ENCODE measurements at regions not wholly inside any gene's neighbourhood (a gene's known extent, or its start where the extent isn't known, plus 50 kb on each side); places are given as distances from the start of the nearest gene placed in this dataset.

- DNase-seq, result no peak
These were observed 444.1 kb downstream of the BCOR start for GRCh38 chrX:39653691-39654090.

DNA sequence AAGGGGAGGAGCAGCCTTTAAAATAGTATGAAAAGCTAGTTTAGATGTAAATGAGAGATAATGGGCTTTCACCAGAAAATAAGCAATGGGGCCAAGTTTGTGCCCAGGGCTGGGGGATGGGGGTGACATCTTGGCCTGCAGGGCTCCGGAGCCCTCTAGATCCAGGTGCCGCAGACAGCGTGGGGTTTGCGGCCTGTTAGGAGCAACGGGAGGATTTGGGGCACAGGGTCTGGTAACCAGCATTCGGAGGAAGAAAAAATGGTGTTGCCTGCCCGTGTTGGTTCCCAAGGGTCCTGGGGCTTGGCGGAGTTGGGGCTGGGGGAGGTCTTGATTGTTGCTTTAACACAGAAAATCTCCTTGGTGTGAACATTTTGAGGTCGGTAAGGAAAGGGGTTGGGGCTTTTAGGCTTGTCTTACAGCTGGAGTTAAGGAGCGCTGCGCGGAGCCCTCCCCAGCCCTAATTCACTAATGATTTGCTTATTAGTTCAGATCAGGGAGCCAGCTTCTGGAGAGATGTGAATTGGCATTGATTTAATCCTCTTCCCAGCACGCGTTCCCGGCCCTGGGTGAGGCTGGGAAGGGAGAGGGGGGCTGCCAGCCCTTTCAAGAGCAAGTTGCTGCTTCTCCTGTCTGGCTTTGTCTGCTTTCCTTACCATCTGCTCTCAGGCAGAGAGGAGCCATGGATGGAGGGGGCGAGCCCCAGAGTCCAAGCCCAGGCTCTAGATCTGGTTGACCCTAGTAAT is 443.4 kb downstream of the BCOR start:
- DNase-seq, result no peak

DNA sequence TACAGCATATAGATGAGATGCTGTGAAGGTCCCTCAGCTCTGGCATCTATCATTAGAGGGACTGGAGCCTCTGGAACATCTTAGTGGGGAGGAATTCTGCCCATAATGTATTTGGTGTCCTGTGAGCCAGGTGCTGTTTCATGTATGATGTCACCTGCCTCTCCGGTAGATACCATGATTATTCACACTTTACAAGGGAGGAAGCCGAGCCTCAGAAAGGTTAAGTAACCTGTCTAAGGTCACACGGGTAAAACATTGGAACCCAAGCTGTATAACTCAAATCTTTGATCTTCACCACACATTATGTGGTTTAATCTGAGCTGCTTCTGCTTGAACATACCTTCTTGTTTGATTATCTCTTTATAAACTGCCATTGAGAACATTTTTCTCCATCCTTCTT is 442.8 kb downstream of the BCOR start:
- DNase-seq, result no peak

- no peak for DNase-seq
These were observed 436.4 kb downstream of the BCOR start for GRCh38 chrX:39661116-39661907.

GRCh38 chrX:39665830-39666518 is 431.8 kb downstream of the BCOR start:
- DNase-seq, result no peak

DNA sequence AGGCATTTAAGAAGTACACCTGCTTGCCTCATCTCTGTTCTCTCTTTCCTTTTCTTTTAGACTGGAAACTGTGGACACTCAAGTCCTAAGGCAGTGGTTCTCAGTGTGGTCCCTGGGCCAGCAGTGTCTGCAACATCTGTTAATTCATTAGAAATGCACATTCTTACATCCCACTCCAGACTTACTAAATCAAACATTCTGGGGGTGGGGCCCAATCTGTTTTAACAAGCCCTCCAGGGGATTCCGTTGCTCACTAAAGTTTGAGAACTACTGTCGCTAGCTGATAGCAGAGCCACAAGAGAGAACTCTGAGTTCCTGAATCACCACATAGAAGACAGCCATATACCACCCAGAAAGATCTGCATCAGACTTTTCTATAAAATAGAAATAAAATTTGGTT is 430.6 kb downstream of the BCOR start:
- DNase-seq, result no peak

GRCh38 chrX:39667736-39668482 is 429.8 kb downstream of the BCOR start:
- no peak for DNase-seq

- no peak for DNase-seq
These were observed 428.1 kb downstream of the BCOR start for GRCh38 chrX:39669668-39670067.

DNA sequence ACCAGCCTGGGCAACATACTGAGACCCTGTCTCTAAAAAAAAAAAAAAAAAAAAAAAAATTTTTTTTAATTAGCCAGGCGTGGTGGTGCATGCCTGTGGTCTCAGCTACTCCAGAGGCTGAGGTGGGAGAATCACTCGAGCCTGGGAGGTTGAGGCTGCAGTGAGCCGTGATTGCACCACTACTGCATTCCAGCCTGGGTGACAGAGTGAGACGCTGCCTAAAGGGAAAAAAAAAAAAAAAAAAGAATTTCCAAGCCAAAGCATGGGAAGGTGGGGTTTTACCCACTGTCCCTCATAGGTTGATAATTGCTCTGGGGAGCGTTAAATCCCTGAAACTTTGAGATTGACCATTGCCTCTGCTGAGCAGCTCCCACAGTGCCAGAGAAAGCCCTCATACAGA is 427.5 kb downstream of the BCOR start:
- no peak for DNase-seq

DNA sequence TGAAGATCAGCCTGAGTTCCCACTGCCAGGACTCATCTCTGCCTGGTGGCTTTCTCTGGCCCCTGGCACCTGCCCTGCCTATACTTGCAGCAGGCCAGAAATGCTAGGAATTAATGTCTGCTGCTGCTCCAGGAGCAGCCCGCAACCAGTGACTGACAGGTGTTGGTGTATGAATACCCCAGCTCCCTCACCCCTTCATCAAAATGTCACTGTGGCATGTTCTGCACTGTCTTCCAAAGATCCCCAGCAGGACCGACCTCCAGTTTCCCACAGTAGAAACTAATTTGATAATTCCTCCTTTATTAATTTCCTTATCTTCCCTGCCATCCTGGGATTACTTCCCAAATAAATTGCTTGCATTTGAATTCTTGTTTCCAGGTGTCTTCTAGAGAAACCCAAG is 425.4 kb downstream of the BCOR start:
- no peak for DNase-seq

GRCh38 chrX:39674490-39675161 is 423.1 kb downstream of the BCOR start:
- peak; percentile 1 for DNase-seq

DNA sequence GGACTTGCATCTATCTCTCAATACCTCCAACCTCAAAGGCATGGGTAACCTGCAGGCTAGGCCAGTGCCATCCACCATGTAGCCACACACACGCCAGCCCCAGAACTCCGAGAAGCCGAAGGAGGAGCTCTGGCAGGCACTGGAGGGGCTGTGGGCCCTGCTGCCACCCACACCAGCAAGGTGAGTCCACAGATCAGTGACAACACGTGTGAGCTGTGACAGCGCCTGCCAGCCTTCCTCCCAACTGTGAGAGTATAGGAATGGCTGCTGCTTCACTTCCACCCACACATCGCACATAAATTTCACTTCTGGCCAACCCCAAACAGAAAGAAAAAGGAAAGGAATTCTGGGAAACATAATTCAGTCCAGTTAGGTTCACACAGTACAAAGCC is 422.6 kb downstream of the BCOR start:
- no peak for DNase-seq

GRCh38 chrX:39675619-39676018 is 422.1 kb downstream of the BCOR start:
- no peak for DNase-seq

DNA sequence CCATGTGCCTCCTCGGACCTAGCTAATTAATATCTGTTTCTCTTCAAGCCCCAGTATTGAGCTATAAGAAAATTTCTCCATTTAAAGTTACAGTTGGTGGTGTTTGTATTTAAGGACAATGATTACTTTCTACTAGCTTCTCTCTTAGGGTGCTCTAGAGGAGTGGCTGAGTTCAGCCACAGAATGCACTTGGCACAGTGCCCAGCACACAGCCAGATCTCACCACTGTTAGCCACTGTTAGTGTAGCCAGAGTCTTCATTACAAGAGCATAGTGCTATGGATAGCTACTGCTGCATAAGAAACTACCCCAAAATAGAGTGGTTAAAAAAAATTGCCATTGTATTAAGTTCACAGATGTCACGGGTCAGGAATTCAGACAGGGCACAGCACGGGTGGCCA is 421.3 kb downstream of the BCOR start:
- DNase-seq, result no peak

DNA sequence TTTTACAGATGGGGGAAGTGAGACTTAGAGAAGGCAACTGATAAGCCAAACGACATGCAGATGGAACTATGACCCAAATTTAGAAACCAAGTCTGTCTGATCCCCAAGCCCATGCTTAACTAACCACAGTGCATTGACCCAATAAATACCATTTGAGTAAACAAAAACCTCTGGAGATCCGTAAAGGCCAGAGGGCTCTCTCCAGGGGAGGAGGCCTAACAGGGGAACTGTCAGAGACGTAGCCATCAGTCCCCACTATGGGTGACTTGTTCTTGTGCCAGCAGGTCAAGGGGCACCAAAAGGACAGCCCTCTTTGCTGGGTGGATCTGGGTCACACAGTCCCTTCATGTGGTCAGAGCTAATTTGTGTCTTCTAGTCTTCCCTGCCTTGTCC is 420.2 kb downstream of the BCOR start:
- DNase-seq, result no peak

DNA sequence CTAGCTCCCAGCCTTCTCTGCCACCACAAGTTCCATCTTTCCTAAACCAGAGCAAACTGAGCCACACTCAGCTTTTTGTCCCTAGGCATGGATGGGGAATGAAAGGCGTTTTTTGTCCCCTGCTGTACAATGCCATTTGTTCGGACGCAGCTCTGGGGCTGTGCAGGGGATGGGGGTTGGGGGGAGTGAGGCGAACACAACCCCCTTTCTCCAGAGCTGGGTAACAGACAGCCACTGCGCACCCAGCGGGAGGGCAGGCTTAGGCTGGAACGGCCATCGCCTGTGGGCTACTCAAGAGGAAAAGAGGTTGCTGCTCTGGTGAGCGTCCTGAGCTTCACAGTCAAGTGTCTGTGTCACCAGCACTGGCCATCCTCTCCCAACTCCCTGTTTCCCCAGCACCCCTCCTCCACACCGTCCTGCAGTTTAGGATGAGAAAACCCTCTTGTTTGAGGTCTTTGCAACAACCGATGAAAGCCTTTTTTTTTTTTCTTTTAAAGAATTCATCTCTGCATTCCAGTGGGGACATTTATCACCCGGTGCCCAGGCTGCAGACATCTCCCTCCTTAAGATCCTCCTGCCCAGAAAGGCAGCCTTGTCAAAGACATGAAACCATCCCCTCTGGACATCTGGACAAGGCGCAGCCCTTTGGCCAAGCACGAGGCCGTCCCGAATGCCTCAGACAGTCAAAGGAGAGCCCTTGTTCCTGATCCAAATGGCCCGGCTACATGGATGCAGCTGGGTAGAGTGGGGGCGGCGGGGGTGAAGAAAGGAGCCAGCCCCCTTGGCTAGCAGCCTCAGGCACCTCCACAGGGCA is 419.6 kb downstream of the BCOR start:
- DNase-seq, result no peak

DNA sequence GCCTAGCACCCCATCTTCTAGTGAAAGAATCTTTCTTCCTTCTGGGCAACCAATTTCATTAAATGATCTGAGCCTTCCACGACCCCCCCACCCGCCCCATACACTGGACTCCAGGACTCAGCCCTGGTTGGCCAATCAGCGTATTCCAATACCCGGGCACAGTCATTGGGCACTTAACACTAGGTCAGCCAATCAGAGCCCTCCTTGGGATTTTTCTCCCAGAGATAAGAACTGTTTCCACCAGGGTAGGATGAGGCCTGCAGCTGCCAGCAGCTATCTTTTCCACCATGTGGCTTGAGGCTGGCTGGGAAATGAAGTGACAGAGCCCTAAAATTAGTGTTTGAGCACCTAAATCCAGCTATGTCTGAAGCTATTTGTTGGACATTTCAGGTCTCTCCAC is 418.8 kb downstream of the BCOR start:
- DNase-seq, result no peak

DNA sequence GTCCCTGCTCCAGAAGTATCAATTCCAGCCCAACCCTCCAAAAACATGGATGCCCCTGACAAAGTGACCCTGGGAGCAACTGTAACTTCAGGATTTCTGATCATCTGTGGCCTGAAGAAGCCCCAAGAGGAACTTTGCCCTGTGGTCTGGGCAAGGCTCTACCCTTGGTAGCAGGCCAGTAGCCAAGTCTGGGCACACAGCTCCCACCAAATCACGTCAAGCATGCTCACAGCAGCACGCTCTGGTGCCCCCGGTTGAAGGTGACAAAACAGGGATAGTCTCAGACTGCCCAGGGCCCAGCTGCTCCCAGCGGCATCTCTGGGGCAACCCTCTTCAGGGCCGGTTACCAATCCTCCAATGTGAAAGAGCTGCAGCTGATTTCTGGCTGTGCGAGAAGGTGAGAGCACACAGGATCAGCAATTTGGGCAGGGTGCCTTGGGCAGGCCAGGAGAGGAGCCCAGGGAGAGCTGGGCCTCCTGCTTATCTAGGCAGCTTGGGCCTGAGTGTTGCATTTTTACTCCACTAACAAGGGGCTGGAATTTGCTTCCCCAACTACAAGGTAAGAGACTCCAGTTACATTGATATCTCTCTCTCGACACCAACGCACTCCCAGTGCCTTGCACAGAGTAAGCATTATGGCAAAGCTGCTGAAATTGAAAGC is 418.1 kb downstream of the BCOR start:
- DNase-seq, result no peak

DNA sequence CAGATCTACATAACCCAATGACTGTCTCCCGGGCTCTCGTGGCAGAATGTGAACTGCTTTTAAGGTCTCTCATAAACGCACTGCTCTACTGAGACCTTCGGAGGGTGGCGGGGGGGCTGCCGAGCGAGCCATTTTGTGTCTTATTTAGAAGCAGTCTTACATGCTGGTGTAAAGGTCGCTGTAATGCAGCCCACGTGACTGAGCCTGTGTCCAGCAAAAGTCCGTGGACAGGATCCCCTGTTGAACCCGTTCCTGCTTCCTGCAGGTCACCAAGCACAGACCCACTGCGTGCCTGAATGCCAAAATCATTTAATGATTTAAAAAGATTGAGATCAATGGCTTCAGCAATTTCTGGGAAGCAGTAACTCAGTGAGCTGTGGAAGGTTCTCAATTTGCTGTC is 415.9 kb downstream of the BCOR start:
- DNase-seq, result no peak

- no peak for DNase-seq
These were observed 415.0 kb downstream of the BCOR start for GRCh38 chrX:39682778-39683177.

DNA sequence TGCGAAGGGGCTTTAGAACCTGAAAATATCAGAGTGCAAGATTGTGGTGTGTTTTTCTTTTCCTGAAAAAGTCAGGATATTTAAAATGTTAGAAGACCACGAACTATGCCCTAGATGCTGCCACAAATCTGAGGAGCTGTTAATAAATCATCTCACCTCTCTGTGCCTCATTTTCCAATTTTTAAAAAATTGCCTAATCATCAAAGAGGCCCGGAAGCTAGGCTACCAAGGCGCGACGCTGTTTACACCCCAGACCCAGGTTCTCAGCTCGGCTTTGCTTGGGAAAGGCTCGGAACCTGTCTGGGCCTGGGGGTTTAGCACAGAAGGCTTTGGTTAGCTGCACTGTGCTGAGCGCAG is 409.6 kb downstream of the BCOR start:
- no peak for DNase-seq
